OCI-LY1 (cell line): ENCODE measurements at regions not wholly inside any gene's neighbourhood (a gene's known extent, or its start where the extent isn't known, plus 50 kb on each side); places are given as distances from the start of the nearest gene placed in this dataset.

ENCODE experiments used
- CTCF ChIP-seq: fragments of 200-600 bp; sonication (generic), shearing (Covaris generic); IDR thresholded peaks from 2 replicates; pipeline ENCODE4 v1.5.1; 2017; ENCODE audit warnings: mild to moderate bottlenecking, antibody characterized with exemption, low read length, moderate library complexity, mixed read lengths
- EZH2 ChIP-seq: fragments of 200-600 bp; sonication (generic), shearing (Covaris generic); IDR thresholded peaks from 2 replicates; pipeline ENCODE4 v1.8.0; 2017; ENCODE audit warnings: borderline replicate concordance, mixed run types, mild to moderate bottlenecking, antibody characterized with exemption, low read length, moderate library complexity, mixed read lengths

- TF ChIP-seq EZH2 (no peak), CTCF (no peak)
These were observed 122.7 kb downstream of the SNX5 start for GRCh38 chr20:17845701-17846475.
